ENCODE measurements at regions not wholly inside any gene's neighbourhood (a gene's known extent, or its start where the extent isn't known, plus 50 kb on each side); places are given as distances from the start of the nearest gene placed in this dataset.
"Not testable (repeated sequence)": the region's sequence is repeated elsewhere in the genome, so short reads cannot be mapped to it uniquely, and the experiment has no call there.

DNA sequence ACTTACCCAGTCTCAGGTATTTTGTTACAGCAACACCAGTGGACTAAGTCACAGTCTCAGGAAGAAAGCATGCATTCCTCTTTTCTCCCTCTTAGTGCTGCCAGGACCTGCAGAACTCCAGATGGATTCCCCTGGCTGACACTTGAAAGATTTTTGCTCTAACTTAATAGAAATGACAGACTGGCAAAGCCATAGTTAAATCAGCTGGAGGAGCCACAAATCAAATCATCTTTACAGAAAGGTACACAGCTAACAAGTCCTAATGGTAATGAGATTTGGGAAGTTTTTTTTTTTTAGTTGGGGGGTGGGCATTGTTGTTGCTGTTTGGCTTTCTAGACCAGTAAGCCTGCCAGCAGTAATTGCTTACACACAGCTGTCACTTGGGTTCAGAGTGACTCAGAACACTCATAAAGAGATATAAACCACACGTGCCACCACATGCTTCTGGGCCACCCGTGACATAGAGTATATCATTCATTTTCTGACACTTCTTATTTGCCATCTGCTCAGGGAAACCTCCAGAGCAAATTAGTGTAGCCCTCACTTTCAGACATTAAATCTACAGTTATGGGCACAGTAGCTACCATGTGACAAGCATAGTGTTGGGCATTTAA lies 72.4 kb downstream of the FH start:
- Mint-ChIP-seq H3K4me1 (no peaks in the 10 kb centered on the region), H3K27ac (no peak overlapping the region), H3K27me3 (peaks cover 8% of the 10 kb centered on the region), H3K9me3 (peaks cover 15% of the 10 kb centered on the region in 2 donors), H3K4me3 (no peak overlapping the region)
- ATAC-seq (no peak), DNase-seq (no peak)

DNA sequence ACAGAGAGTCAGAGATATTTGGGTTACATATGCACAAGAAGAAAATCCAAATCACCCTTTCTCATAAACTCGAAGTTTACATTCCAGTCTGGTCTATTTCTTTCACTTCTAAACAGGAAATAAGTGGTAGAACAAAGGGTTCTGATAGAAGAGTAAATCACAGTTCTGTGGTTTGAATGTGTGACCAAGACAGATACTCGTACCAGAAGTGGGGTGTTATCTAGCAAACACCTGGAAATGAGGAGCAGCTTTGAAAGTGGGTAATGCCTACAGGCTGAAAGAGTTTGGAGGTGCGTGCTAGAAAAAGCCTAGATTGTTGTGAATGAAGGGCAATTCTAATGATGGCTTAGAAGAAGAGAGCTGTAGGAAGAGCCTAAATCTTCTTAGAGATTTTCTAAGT lies 74.7 kb downstream of the FH start:
- Mint-ChIP-seq H3K4me1 (no peaks in the 10 kb centered on the region), H3K4me3 (no peak overlapping the region), H3K27ac (no peak overlapping the region), H3K9me3 (peaks cover 8 to 15% of the 10 kb centered on the region in 2 donors), H3K27me3 (no peaks in the 10 kb centered on the region)
- ATAC-seq (no peak), DNase-seq (no peak)

DNA sequence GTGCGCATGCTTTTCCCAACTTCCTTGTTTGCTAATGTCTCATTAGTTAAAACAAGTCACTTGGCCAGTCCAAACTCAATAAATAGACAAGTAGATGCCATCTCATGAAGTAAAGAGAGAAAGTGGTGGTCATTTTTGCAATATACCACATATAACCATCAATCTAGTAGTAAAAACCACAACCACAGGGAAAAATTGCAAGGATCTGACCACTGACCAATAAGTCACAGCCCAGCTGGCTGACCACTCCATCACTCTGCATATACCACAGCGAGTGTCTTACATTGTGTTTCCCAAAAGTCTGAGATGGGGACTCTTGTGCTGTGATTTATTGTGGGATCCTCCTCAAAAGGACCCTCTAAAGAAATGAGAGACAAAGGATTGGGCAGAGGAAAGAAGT lies 76.0 kb downstream of the FH start:
- Mint-ChIP-seq H3K9me3 (peaks cover 8 to 15% of the 10 kb centered on the region in 2 donors), H3K27ac (no peak overlapping the region), H3K4me1 (no peaks in the 10 kb centered on the region), H3K27me3 (no peaks in the 10 kb centered on the region), H3K4me3 (no peak overlapping the region)
- ATAC-seq = no peak
- no peak for DNase-seq

DNA sequence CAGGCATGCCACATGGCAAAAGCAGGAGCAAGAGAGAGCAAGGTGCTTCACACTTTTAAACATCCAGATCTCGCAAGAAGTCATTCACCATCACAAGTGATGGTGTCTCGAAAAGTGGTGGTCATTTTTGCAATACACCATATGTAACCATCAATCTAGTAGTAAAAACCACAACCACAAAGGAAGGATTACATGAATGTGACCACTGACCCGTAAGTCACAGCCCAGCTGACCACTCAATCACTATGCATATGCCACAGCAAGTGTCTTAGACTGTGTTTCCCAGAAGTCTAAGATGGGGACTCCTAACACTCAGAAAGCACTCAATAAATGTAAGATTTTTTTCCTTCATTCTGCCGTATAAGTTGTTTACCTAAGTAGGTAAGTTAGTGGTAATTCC lies 76.9 kb downstream of the FH start:
- H3K27me3 Mint-ChIP-seq = no peaks in the 10 kb centered on the region
- H3K9me3 Mint-ChIP-seq = peaks cover 8 to 15% of the 10 kb centered on the region in 2 donors
- no peak overlapping the region for H3K4me3 Mint-ChIP-seq
- no peak for DNase-seq
- no peak overlapping the region for H3K27ac Mint-ChIP-seq
- ATAC-seq = no peak
- no peaks in the 10 kb centered on the region for H3K4me1 Mint-ChIP-seq

DNA sequence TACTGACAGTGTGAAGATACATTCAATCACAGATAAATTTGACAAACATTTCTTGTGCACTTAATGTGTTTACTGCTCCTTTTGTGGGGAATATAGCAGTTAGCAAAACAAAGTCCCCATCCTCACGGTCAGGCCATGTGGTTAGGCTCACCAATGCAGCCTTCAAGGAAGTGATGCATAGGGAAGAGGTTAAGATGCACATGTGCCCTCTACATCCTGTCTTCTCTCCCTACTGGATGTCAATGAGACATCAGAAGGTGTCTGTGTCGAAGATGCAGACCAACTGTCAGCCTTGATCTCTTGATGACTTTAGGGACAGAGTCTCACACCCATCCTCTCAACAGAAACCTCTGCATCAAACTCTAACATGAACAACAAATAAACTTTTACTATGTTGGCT lies 78.7 kb downstream of the FH start:
- ATAC-seq = no peak
- H3K27me3 Mint-ChIP-seq = peaks cover 3% of the 10 kb centered on the region

DNA sequence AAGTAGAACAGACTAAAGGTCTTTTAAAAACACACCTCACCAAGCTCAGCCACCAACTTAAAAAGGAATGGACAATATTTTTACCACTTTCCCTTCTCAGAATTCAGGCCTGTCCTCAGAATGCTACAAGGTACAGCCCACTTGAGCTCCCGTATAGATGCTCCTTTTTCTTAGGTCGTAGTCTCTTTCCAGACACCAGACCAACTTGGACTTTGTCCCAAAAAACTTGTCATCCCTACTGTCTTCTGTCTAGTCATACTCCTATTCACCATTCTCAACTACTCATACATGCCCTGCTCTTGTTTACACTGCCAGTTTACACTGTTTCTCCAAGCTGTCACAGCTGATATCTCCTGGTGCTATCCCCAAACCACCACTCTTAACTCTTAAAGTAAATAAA lies 80.9 kb downstream of the FH start:
- not testable (repeated sequence) for H3K4me3 Mint-ChIP-seq, H3K27ac Mint-ChIP-seq, H3K9me3 Mint-ChIP-seq, DNase-seq, H3K4me1 Mint-ChIP-seq, ATAC-seq
- H3K27me3 Mint-ChIP-seq = peaks cover 23% of the 10 kb centered on the region

More for the DNA sequence above, 78.7 kb downstream of the FH start:
- Mint-ChIP-seq H3K4me3 (no peak overlapping the region), H3K4me1 (no peaks in the 10 kb centered on the region), H3K9me3 (peaks cover 8 to 15% of the 10 kb centered on the region in 2 donors), H3K27ac (no peak overlapping the region)
- no peak for DNase-seq

DNA sequence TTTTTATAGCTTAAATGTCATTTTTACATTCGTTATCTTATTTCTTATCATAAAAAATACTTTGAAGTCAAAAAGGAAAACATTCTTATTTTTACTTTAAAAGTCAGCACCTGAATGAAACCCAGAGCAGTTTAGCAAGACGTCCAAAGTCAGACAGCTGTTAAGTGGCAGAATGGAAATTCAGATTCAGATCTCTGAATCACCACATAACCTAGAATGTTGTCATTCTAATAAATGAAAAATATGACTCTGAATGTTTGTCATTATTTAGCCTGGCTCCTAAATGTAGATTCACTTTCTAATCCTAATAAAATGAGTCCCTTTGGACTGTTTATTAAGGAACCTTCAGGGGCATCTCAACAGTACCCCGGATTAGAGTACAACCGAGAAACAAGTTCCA lies 75.2 kb upstream of the RGS7 start:
- no peak for ATAC-seq
- no peak for DNase-seq
- Mint-ChIP-seq H3K27me3 (peaks cover 55% of the 10 kb centered on the region), H3K4me1 (no peaks in the 10 kb centered on the region), H3K27ac (no peak overlapping the region), H3K9me3 (peaks cover 4 to 7% of the 10 kb centered on the region in 2 donors), H3K4me3 (no peak overlapping the region)

DNA sequence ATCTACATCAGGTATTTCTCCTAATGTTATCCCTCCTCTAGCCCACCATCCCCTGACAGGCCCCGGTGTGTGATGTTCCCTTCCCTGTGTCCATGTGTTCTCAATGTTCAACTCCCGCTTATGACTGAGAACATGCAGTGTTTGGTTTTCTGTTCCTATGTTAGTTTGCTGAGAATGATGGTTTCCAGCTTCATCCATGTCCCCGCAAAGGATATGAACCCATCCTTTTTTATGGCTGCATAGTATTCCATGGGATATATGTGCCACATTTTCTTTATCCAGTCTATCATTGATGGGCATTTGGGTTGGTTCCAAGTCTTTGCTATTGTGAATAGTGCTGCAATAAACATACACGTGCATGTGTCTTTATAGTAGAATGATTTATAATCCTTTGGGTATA lies 68.1 kb upstream of the RGS7 start:
- H3K27ac Mint-ChIP-seq = not testable (repeated sequence)

DNA sequence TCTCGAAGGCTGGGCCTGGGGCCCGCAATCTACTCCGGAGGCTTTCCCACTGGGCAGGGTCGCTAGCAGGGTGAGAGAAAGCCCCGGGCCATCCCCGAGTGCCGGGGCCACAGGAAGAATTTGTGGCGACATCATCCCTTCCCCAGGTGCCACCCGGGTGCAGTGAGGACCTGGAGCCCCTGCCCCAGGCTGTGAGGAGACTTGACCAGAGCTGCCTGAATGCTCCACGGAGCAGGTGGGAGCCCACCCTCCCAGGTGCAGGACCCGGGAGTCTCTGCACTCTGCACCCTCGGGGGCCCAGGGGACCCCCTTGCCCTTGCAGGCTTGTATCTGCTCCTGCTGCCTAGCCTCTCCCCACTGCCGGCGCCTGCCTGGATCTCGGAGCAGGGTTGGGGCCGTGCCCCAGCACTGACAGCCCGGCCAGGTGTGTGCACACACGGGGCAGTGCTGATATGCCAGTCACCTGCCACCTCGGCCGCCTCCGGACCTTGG lies 67.5 kb upstream of the RGS7 start:
- Mint-ChIP-seq H3K27me3 (peaks cover 70% of the 10 kb centered on the region), H3K27ac (no peak overlapping the region), H3K9me3 (no peaks in the 10 kb centered on the region), H3K4me1 (peaks cover 5% of the 10 kb centered on the region), H3K4me3 (peak overlapping the region in 1 of 2 donors; percentile 61)
- ATAC-seq (peak; percentile 52), DNase-seq (no peak)

More for the DNA sequence above, 68.1 kb upstream of the RGS7 start:
- ATAC-seq, DNase-seq, H3K4me1 Mint-ChIP-seq, H3K9me3 Mint-ChIP-seq: not testable (repeated sequence)
- Mint-ChIP-seq H3K4me3 (peak overlapping the region in 1 of 2 donors; percentile 34), H3K27me3 (peaks cover 76% of the 10 kb centered on the region)

DNA sequence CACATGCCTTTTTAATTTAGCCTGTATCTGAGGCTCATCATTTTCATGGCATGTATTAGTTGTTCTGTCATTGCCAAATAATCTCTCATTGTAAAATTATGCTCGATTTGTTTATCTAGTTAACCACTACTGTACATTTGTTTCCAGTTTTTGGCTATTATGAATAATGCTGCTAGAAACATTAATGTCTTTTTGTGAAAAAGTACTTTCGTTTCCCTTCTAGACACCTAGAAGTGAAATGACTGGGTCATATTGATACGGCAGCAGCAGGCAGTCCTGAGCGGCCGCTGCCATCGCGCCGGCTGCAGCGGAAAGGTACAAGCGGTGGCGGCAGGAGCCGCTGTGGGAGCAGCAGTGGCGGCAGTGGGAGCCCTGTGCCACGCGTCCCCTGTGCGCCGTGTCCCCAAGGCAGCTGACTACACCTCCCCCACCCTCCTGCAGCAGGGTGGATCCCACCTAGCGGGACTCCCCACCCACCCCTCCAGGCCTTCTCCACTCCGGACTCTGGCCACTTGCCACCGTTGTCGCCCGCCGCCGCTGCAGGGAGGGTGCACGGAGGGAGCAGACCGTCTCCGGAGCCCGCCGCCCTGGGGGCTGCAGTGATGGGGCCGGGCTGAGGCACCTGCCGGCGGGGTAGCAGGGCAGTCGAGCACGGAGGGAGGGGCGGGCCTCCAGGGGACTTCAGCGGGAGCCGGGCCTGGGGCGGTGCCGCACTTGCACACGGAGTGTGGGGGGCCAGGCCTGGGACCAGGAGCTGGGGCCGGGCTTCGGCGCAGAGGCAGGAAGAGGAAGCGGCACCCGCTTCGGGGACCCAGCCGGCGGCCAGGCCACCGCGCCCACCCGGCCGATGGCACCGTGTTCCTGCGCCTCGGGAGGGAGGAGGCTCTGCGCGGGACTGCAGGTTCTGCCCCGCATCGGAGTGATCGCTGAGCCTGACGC lies 66.8 kb upstream of the RGS7 start:
- Mint-ChIP-seq H3K9me3 (no peaks in the 10 kb centered on the region), H3K4me3 (peak overlapping the region; percentile 40 to 61), H3K27ac (no peak overlapping the region), H3K27me3 (peaks cover 63% of the 10 kb centered on the region), H3K4me1 (peaks cover 5% of the 10 kb centered on the region)
- ATAC-seq = peak; percentile 84
- DNase-seq = peak; percentile 25 to 29

DNA sequence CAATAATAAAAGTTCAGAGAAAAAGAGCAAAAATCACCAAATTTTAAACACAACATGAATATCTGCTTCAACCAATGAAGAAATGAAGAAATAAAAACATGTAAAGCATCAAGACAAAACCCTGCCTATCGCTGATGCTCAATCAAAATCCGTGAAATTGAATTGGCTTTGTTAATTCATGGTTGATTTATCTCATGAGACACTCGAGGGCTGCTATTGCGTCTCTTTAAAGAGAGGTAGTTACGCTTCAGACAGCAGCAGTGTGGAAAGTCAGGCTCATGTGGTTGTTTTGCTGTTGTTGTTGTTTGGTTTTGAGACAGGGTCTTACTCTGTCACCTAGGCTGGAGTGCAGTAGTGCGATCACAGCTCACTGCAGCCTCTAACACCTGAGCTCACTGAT lies 65.5 kb upstream of the RGS7 start:
- Mint-ChIP-seq H3K4me1 (peaks cover 5% of the 10 kb centered on the region), H3K9me3 (no peaks in the 10 kb centered on the region), H3K4me3 (no peak overlapping the region), H3K27me3 (peaks cover 59% of the 10 kb centered on the region), H3K27ac (no peak overlapping the region)
- ATAC-seq (no peak), DNase-seq (no peak)

DNA sequence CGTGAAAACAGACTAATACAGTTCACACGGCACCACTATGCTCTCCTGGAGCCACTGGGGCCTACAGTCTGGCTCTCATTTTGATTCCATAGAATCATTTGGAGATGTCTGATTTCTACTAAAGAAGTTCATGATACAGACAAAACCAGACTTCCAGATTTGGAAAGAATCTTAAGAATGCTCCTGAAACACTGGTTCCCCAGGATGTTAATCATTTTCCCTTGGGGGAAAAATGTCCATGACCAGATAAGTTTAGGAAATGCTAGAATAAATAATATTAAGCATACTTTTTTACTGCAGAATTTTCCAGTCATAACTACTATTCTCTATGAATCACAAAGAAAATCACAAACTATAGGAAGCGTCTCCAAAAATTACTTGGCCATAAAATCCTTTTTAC lies 63.0 kb upstream of the RGS7 start:
- ATAC-seq (no peak), DNase-seq (no peak)
- Mint-ChIP-seq H3K9me3 (no peaks in the 10 kb centered on the region), H3K4me3 (no peak overlapping the region), H3K27me3 (peaks cover 34% of the 10 kb centered on the region), H3K4me1 (peaks cover 5% of the 10 kb centered on the region), H3K27ac (no peak overlapping the region)

DNA sequence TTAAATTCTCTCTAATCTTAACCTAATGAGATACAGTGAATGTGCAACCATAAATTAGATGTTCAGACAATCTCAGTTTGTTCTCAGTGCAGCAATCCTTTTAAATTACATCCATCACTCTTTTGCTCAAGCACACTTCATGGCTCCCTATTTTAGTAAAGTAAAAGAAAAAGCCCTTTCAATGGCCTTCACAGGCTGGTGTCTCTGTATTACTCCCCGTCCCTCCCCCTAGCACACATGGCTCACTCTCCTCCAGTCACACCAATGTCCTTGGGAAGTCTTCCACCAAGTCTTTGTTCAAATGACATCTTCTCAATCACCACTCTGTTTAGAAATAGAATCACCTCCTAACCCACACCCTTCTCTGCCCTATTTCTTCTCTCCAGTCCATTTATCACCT lies 60.3 kb upstream of the RGS7 start:
- Mint-ChIP-seq H3K27me3 (peaks cover 24% of the 10 kb centered on the region), H3K4me1 (no peaks in the 10 kb centered on the region), H3K9me3 (peaks cover 0 to 2% of the 10 kb centered on the region in 2 donors), H3K27ac (no peak overlapping the region), H3K4me3 (no peak overlapping the region)
- no peak for DNase-seq
- no peak for ATAC-seq

DNA sequence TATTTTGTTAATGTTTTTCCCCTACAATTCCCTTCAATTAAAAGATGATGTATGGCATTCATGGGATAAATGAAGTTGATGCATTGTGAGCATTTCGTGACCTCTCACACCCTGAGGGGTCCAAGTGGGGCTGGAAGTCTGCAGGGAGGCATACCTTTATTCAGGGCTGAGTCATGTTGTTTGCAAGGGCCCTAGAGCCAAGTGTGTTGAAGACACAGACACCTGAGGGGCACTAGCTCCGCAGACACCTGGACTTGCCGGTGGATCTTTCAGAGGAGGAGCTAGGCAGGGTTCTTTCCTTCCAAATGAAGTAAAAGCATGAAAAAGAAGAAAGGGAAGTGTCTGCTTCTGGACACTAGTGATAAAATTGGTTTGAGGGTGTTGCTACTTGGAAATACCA lies 57.0 kb upstream of the RGS7 start:
- ATAC-seq = no peak
- H3K4me3 Mint-ChIP-seq = no peak overlapping the region
- DNase-seq = no peak
- H3K9me3 Mint-ChIP-seq = peaks cover 0 to 5% of the 10 kb centered on the region in 2 donors
- H3K27ac Mint-ChIP-seq = no peak overlapping the region
- peaks cover 34% of the 10 kb centered on the region for H3K27me3 Mint-ChIP-seq
- H3K4me1 Mint-ChIP-seq = no peaks in the 10 kb centered on the region

DNA sequence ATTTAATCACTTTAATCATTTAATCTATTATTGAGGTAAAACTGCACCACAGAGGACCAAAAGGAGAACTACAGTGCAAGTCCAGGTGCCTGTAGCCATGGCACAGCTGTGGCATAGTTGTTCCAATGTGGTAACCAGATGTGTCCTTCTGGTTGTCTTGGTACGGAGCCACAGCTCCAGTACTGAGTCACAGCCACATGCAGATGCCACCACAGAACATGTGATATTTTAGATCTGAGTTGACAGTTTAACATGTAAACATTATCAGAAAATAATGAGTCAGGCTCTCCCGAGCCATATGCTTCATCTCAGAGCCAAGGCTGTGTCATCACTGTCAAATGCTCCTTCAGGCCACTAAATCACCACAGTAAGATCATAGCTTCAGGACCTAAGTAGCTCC lies 56.4 kb upstream of the RGS7 start:
- H3K27ac Mint-ChIP-seq = no peak overlapping the region
- no peaks in the 10 kb centered on the region for H3K4me1 Mint-ChIP-seq
- DNase-seq (no peak), ATAC-seq (no peak)
- H3K27me3 Mint-ChIP-seq = peaks cover 33% of the 10 kb centered on the region
- no peak overlapping the region for H3K4me3 Mint-ChIP-seq
- peaks cover 0 to 5% of the 10 kb centered on the region in 2 donors for H3K9me3 Mint-ChIP-seq

DNA sequence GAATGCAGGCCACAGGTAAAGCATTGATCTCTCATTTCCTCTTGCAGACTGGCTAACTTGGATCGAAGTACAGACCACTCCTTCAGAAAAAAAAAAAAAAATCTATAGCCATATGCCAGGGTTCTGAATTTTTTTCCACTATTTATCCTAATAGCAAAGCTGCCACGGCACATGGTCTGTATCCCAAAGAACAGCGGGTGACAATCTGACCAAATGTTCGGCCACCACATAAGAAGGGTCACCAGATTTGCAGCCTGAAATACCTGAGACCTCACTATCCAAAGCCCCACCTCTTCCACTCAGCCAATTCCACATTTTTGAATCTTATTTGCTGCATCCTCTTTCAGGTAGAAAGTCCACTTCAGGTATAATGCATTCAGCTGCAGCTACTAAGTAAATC lies 55.6 kb upstream of the RGS7 start:
- no peak for ATAC-seq
- DNase-seq = no peak
- Mint-ChIP-seq H3K4me1 (no peaks in the 10 kb centered on the region), H3K27me3 (peaks cover 26% of the 10 kb centered on the region), H3K9me3 (peaks cover 0 to 5% of the 10 kb centered on the region in 2 donors), H3K27ac (peak overlapping the region in 1 of 2 donors; percentile 7), H3K4me3 (no peak overlapping the region)
